HL-60 (cell line): ENCODE measurements at regions not wholly inside any gene's neighbourhood (a gene's known extent, or its start where the extent isn't known, plus 50 kb on each side); places are given as distances from the start of the nearest gene placed in this dataset.

ENCODE experiments used
- CTCF ChIP-seq: IDR thresholded peaks from one replicate; pipeline ENCODE4 v1.5.1; 2011; ENCODE audit warnings: low read length, control low read depth, inconsistent platforms; ENCODE audit not compliant: insufficient read depth
- GABPA ChIP-seq: IDR thresholded peaks from 2 replicates; pipeline ENCODE4 v1.6.1; 2012; ENCODE audit warnings: low read depth
- POLR2AphosphoS5 ChIP-seq: IDR thresholded peaks from 2 replicates; pipeline ENCODE4 v1.6.1; 2012; ENCODE audit warnings: low read depth
- REST ChIP-seq: IDR thresholded peaks from 2 replicates; pipeline ENCODE4 v1.6.1; 2012; ENCODE audit warnings: low read depth; ENCODE audit not compliant: insufficient replicate concordance
- SPI1 ChIP-seq: IDR thresholded peaks from 2 replicates; pipeline ENCODE4 v1.6.1; 2012; ENCODE audit warnings: low read depth, mild to moderate bottlenecking, borderline replicate concordance

- no peak for TF ChIP-seq CTCF
- no peak for TF ChIP-seq SPI1
- no peak for TF ChIP-seq POLR2AphosphoS5
- TF ChIP-seq REST = no peak
- no peak for TF ChIP-seq GABPA
Measured at GRCh38 chr5:120293796-120294195, 170.3 kb upstream of the PRR16 start.
